HG03432 (cell line): ENCODE measurements at regions not wholly inside any gene's neighbourhood (a gene's known extent, or its start where the extent isn't known, plus 50 kb on each side); places are given as distances from the start of the nearest gene placed in this dataset.

ENCODE experiments used
- ATAC-seq: cut with Tn5 transposase; IDR thresholded peaks from one replicate; pipeline ENCODE4 v1.9.1; 2021; ENCODE audit warnings: mild to moderate bottlenecking, moderate library complexity; ENCODE audit not compliant: unreplicated experiment

- no peak for ATAC-seq
Observed at GRCh38 chr19:28429356-28429755, 783.6 kb downstream of the UQCRFS1 start.

GRCh38 chr19:28428663-28429348 is 784.1 kb downstream of the UQCRFS1 start:
- ATAC-seq, result no peak

- ATAC-seq, result no peak
Observed at GRCh38 chr19:28427376-28428083, 785.4 kb downstream of the UQCRFS1 start.

- no peak for ATAC-seq
Observed at GRCh38 chr19:28426730-28427225, 786.2 kb downstream of the UQCRFS1 start.

- no peak for ATAC-seq
Observed at GRCh38 chr19:28426110-28426729, 786.7 kb downstream of the UQCRFS1 start.

- no peak for ATAC-seq
Observed at GRCh38 chr19:28425046-28425931, 787.7 kb downstream of the UQCRFS1 start.

- ATAC-seq, result no peak
Observed at GRCh38 chr19:28424662-28425045, 788.3 kb downstream of the UQCRFS1 start.

- no peak for ATAC-seq
Observed at GRCh38 chr19:28424077-28424476, 788.9 kb downstream of the UQCRFS1 start.

- ATAC-seq, result no peak
Observed at GRCh38 chr19:28422791-28423650, 789.9 kb downstream of the UQCRFS1 start.

GRCh38 chr19:28422046-28422445 is 790.9 kb downstream of the UQCRFS1 start:
- ATAC-seq, result no peak

- ATAC-seq, result no peak
Observed at GRCh38 chr19:28420811-28421550, 792.0 kb downstream of the UQCRFS1 start.

- no peak for ATAC-seq
Observed at GRCh38 chr19:28419312-28419711, 793.6 kb downstream of the UQCRFS1 start.

GRCh38 chr19:28417361-28417760 is 795.6 kb downstream of the UQCRFS1 start:
- no peak for ATAC-seq

GRCh38 chr19:28416245-28416644 is 796.7 kb downstream of the UQCRFS1 start:
- ATAC-seq, result no peak

GRCh38 chr19:28414748-28415147 is 798.2 kb downstream of the UQCRFS1 start:
- ATAC-seq, result no peak

- ATAC-seq, result no peak
Observed at GRCh38 chr19:28409859-28410258, 803.1 kb downstream of the UQCRFS1 start.

GRCh38 chr19:28406966-28407365 is 806.0 kb downstream of the UQCRFS1 start:
- ATAC-seq, result no peak

- no peak for ATAC-seq
Observed at GRCh38 chr19:28405346-28405742, 807.6 kb downstream of the UQCRFS1 start.

GRCh38 chr19:28404472-28404871 is 808.5 kb downstream of the UQCRFS1 start:
- no peak for ATAC-seq
